Brain microvascular endothelial cell (primary cell): ENCODE measurements at regions not wholly inside any gene's neighbourhood (a gene's known extent, or its start where the extent isn't known, plus 50 kb on each side); places are given as distances from the start of the nearest gene placed in this dataset.

Experiments used
- DNase-seq: peaks from one replicate; pipeline ENCODE4 v3.0.0-alpha.2; 2020
- H3K27ac ChIP-seq: fragments of 250-450 bp; sonication (Bioruptor Pico); 2 replicates; pipeline ENCODE4 v1.5.1; 2020; ENCODE audit warnings: mild to moderate bottlenecking, moderate library complexity
- H3K27me3 ChIP-seq: fragments of 250-450 bp; sonication (Bioruptor Pico); replicated peaks from 2 replicates; pipeline ENCODE4 v1.5.1; 2020; ENCODE audit warnings: mild to moderate bottlenecking
- H3K36me3 ChIP-seq: fragments of 250-450 bp; sonication (Bioruptor Pico); replicated peaks from 2 replicates; pipeline ENCODE4 v1.5.1; 2020; ENCODE audit warnings: mild to moderate bottlenecking
- H3K4me3 ChIP-seq: 2 replicates; pipeline ENCODE4 v1.5.1; 2011; ENCODE audit warnings: low read depth, mild to moderate bottlenecking, control low read depth, low read length, moderate library complexity
- CTCF ChIP-seq: IDR thresholded peaks from 2 replicates; pipeline ENCODE4 v1.5.1; 2011; ENCODE audit warnings: low read depth, mild to moderate bottlenecking, moderate library complexity, low read length, control low read depth, inconsistent platforms; ENCODE audit errors: missing control alignments
- in situ Hi-C: cut with HindIII; loops from 2 replicates; pipeline ENCODE4 v1.10.0; 2017; ENCODE audit warnings: low sequenced_read_pairs, low pct_ligation_motif_present

GRCh38 chr12:94790825-94791224, 140.5 kb upstream of the TMCC3 start:
- Histone ChIP-seq H3K27ac (no peak overlapping the region), H3K4me3 (no peak overlapping the region), H3K36me3 (no peaks in the 10 kb centered on the region), H3K27me3 (no peaks in the 10 kb centered on the region)
- in situ Hi-C loops, result no loop called here
- DNase-seq, result no peak
- TF ChIP-seq CTCF, result no peak

- in situ Hi-C loops, result no loop called here
- DNase-seq, result no peak
- H3K27me3 ChIP-seq, result no peaks in the 10 kb centered on the region
- H3K4me3 ChIP-seq, result no peak overlapping the region
- no peak for TF ChIP-seq CTCF
- no peaks in the 10 kb centered on the region for H3K36me3 ChIP-seq
- H3K27ac ChIP-seq, result no peak overlapping the region
Observed at GRCh38 chr12:94790370-94790769, 140.0 kb upstream of the TMCC3 start.

GRCh38 chr12:94789510-94790225, 139.3 kb upstream of the TMCC3 start:
- H3K27me3 ChIP-seq, result no peaks in the 10 kb centered on the region
- H3K27ac ChIP-seq, result no peak overlapping the region
- TF ChIP-seq CTCF, result no peak
- no peak for DNase-seq
- H3K36me3 ChIP-seq, result no peaks in the 10 kb centered on the region
- H3K4me3 ChIP-seq, result no peak overlapping the region
- in situ Hi-C loops, result no loop called here

GRCh38 chr12:94788298-94788697, 137.9 kb upstream of the TMCC3 start:
- Histone ChIP-seq H3K4me3 (no peak overlapping the region), H3K36me3 (no peaks in the 10 kb centered on the region), H3K27me3 (no peaks in the 10 kb centered on the region), H3K27ac (no peak overlapping the region)
- no peak for TF ChIP-seq CTCF
- no peak for DNase-seq
- in situ Hi-C loops, result no loop called here

GRCh38 chr12:94786906-94787305, 136.5 kb upstream of the TMCC3 start:
- no peak for TF ChIP-seq CTCF

GRCh38 chr12:94783862-94784261, 133.5 kb upstream of the TMCC3 start:
- no peak for TF ChIP-seq CTCF
- Histone ChIP-seq H3K27me3 (no peaks in the 10 kb centered on the region), H3K27ac (no peak overlapping the region), H3K36me3 (no peaks in the 10 kb centered on the region), H3K4me3 (no peak overlapping the region)
- in situ Hi-C loops, result no loop called here
- no peak for DNase-seq

More at GRCh38 chr12:94786906-94787305, 136.5 kb upstream of the TMCC3 start:
- H3K27ac ChIP-seq, result no peak overlapping the region
- DNase-seq, result no peak
- in situ Hi-C loops, result no loop called here
- no peaks in the 10 kb centered on the region for H3K36me3 ChIP-seq
- H3K4me3 ChIP-seq, result no peak overlapping the region
- no peaks in the 10 kb centered on the region for H3K27me3 ChIP-seq
